ENCODE measurements at regions not wholly inside any gene's neighbourhood (a gene's known extent, or its start where the extent isn't known, plus 50 kb on each side); places are given as distances from the start of the nearest gene placed in this dataset.
A peak's percentile ranks its signal among the peaks of the same experiment; 100 is the strongest.

- Histone ChIP-seq H3K36me3 (ENCODE audit: insufficient read depth, low read length, poor library complexity, severe bottlenecking) (no peaks in the 10 kb centered on the region), H3K4me1 (ENCODE audit: insufficient read depth, low read length, poor library complexity, severe bottlenecking) (peaks cover 25% of the 10 kb centered on the region), H3K9me3 (ENCODE audit: low read depth, low read length, poor library complexity, severe bottlenecking) (no peaks in the 10 kb centered on the region), H3K4me3 (ENCODE audit: low read depth, low read length, poor library complexity, severe bottlenecking) (no peak overlapping the region), H3K27me3 (replicated peaks; ENCODE audit: insufficient read depth, low read depth, low read length, poor library complexity) (no peaks in the 10 kb centered on the region), H3K27ac (ENCODE audit: low read depth, low read length, poor library complexity, severe bottlenecking) (no peak overlapping the region)
- intact Hi-C loops (cut with micrococcal nuclease; ENCODE audit: unreplicated experiment), result no loop called here
- CTCF ChIA-PET, result no interaction called here
- TF ChIP-seq CTCF (conservative IDR thresholded peaks at IDR 0.05; ENCODE audit: low read depth, low read length), result no peak
- TF ChIP-seq EZH2 (IDR thresholded peaks at IDR 0.05; ENCODE audit: borderline replicate concordance, low read depth, low read length, poor library complexity, severe bottlenecking), result no peak
- POLR2A ChIA-PET (ENCODE audit: low non-redundant PET), result no interaction called here
- DNase-seq (ENCODE audit: low spot score), result no peak
- BruUV-seq (replicated peaks), result no TSS peak
Measured at GRCh38 chr4:165738571-165738970, 134.5 kb upstream of the TLL1 start.

- H3K36me3 ChIP-seq (ENCODE audit: insufficient read depth, low read length, poor library complexity, severe bottlenecking), result no peaks in the 10 kb centered on the region
- TF ChIP-seq CTCF (conservative IDR thresholded peaks at IDR 0.05; ENCODE audit: low read depth, low read length) (no peak), EZH2 (IDR thresholded peaks at IDR 0.05; ENCODE audit: borderline replicate concordance, low read depth, low read length, poor library complexity, severe bottlenecking) (no peak)
- intact Hi-C loops (cut with micrococcal nuclease; ENCODE audit: unreplicated experiment), result loop anchor here (1.0 kb wide), 1 partner anchor 144 kb away; no protein-coding TSS in a partner anchor
- POLR2A ChIA-PET (ENCODE audit: low non-redundant PET), result no interaction called here
- peak; percentile 83 for DNase-seq (ENCODE audit: low spot score)
- H3K9me3 ChIP-seq (ENCODE audit: low read depth, low read length, poor library complexity, severe bottlenecking), result no peaks in the 10 kb centered on the region
- no TSS peak for BruUV-seq (replicated peaks)
- H3K4me3 ChIP-seq (ENCODE audit: low read depth, low read length, poor library complexity, severe bottlenecking), result no peak overlapping the region
- peaks cover 38% of the 10 kb centered on the region for H3K4me1 ChIP-seq (ENCODE audit: insufficient read depth, low read length, poor library complexity, severe bottlenecking)
- H3K27ac ChIP-seq (ENCODE audit: low read depth, low read length, poor library complexity, severe bottlenecking), result peak overlapping the region; percentile 66
- no peaks in the 10 kb centered on the region for H3K27me3 ChIP-seq (replicated peaks; ENCODE audit: insufficient read depth, low read depth, low read length, poor library complexity)
- CTCF ChIA-PET, result no interaction called here
Measured at GRCh38 chr4:165740911-165741310, 132.1 kb upstream of the TLL1 start.

- peaks cover 38% of the 10 kb centered on the region for H3K4me1 ChIP-seq (ENCODE audit: insufficient read depth, low read length, poor library complexity, severe bottlenecking)
- no peak overlapping the region for H3K27ac ChIP-seq (ENCODE audit: low read depth, low read length, poor library complexity, severe bottlenecking)
- no peak for DNase-seq (ENCODE audit: low spot score)
- intact Hi-C loops (cut with micrococcal nuclease; ENCODE audit: unreplicated experiment), result no loop called here
- ChIA-PET CTCF (no interaction called here), POLR2A (ENCODE audit: low non-redundant PET) (no interaction called here)
- TF ChIP-seq CTCF (conservative IDR thresholded peaks at IDR 0.05; ENCODE audit: low read depth, low read length) (no peak), EZH2 (IDR thresholded peaks at IDR 0.05; ENCODE audit: borderline replicate concordance, low read depth, low read length, poor library complexity, severe bottlenecking) (no peak)
- H3K27me3 ChIP-seq (replicated peaks; ENCODE audit: insufficient read depth, low read depth, low read length, poor library complexity), result no peaks in the 10 kb centered on the region
- H3K4me3 ChIP-seq (ENCODE audit: low read depth, low read length, poor library complexity, severe bottlenecking), result no peak overlapping the region
- no peaks in the 10 kb centered on the region for H3K9me3 ChIP-seq (ENCODE audit: low read depth, low read length, poor library complexity, severe bottlenecking)
- no TSS peak for BruUV-seq (replicated peaks)
- H3K36me3 ChIP-seq (ENCODE audit: insufficient read depth, low read length, poor library complexity, severe bottlenecking), result no peaks in the 10 kb centered on the region
Measured at GRCh38 chr4:165743422-165743821, 129.6 kb upstream of the TLL1 start.

All from A673 (cell line).